Hepatocyte (in vitro differentiated cells): ENCODE measurements at regions not wholly inside any gene's neighbourhood (a gene's known extent, or its start where the extent isn't known, plus 50 kb on each side); places are given as distances from the start of the nearest gene placed in this dataset.

Experiments
- EZH2phosphoT487 ChIP-seq: fragments of 200-600 bp; sonication (generic); IDR thresholded peaks from one replicate; pipeline ENCODE4 v1.6.1; 2018; ENCODE audit warnings: antibody characterized with exemption, mild to moderate bottlenecking, low read depth, moderate library complexity; ENCODE audit not compliant: unreplicated experiment, severe bottlenecking
- TF ChIP-seq, protein P1 (sequence below): fragments of 200-600 bp; sonication (generic); IDR thresholded peaks from 2 replicates; pipeline ENCODE4 v1.5.1; 2016; ENCODE audit warnings: antibody characterized with exemption, mild to moderate bottlenecking; ENCODE audit not compliant: poor library complexity

DNA sequence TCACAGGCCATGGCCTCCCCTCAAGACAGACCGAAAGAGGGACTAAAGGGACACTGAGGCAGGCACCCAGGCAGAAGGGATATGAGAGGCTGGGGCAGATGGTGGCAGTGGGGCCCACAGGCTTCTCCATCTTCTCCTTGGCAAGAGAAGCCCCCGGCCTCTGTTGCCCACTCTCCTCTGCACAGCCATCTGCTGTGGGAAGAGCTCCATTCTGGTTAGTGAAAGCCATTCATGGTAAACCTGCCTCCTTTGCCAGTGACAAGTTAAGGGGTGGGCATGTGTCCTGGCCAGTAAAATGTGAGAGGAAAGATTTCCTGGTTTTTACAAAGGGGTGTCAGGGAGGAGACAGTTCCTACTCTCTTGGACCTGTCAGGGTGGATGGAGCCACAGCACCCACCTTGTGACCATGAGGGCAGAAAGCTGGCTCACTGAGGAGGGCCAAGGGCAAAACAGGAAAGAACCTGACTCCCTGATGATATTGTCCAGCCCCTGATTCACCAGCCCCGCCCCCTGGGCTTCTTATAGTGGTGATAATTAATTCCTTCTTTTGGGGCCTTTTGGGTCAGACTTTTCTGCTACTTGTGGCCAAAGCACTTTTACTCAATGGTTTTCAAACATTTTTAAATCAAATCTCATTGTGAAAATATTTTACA, 130.4 kb upstream of the SMAD3 start:
- TF ChIP-seq, protein P1, sequence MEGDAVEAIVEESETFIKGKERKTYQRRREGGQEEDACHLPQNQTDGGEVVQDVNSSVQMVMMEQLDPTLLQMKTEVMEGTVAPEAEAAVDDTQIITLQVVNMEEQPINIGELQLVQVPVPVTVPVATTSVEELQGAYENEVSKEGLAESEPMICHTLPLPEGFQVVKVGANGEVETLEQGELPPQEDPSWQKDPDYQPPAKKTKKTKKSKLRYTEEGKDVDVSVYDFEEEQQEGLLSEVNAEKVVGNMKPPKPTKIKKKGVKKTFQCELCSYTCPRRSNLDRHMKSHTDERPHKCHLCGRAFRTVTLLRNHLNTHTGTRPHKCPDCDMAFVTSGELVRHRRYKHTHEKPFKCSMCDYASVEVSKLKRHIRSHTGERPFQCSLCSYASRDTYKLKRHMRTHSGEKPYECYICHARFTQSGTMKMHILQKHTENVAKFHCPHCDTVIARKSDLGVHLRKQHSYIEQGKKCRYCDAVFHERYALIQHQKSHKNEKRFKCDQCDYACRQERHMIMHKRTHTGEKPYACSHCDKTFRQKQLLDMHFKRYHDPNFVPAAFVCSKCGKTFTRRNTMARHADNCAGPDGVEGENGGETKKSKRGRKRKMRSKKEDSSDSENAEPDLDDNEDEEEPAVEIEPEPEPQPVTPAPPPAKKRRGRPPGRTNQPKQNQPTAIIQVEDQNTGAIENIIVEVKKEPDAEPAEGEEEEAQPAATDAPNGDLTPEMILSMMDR = no peak
- TF ChIP-seq EZH2phosphoT487 = no peak
